ENCODE measurements at regions not wholly inside any gene's neighbourhood (a gene's known extent, or its start where the extent isn't known, plus 50 kb on each side); places are given as distances from the start of the nearest gene placed in this dataset.

DNA sequence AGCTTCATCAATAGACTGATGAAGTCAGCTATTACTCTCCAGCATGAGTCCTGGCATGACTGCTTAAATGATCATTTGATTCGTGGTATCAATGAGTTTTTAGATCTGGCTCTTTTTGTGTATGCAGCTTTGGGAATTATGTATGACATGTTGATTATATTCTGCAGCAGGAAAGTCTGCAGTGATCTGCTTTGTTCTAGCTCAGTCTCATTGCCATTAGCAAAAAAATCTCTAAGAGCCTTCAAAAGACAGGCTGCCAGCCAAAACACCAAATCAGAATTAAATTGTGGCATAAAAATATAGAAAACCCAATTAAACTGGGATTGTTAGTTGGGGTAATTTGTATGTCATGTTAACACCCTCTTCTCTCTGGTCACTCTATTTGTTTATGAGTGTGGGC lies 1021.0 kb upstream of the SEMA6D start:
- no peak for DNase-seq (ENCODE audit: low read depth)

DNA sequence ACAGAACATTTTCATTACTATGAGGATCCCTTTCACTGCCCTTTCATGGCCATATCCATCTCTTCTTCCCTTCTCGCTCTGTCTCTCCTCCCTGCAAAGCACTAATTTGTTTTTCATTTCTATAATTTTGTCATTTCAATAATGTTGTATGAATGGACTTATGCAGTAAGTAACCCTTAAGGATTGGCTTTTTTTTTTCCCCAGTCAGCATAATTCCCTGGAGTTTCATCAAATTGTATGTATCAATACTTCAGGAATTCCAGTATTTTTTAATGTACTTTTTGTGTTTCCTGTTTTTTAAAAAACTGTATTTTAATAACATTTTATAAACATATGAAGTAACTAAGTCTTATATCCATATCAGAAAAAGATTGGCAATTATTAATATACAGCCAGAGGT lies 1016.0 kb upstream of the SEMA6D start:
- no peak for DNase-seq (ENCODE audit: low read depth)

DNA sequence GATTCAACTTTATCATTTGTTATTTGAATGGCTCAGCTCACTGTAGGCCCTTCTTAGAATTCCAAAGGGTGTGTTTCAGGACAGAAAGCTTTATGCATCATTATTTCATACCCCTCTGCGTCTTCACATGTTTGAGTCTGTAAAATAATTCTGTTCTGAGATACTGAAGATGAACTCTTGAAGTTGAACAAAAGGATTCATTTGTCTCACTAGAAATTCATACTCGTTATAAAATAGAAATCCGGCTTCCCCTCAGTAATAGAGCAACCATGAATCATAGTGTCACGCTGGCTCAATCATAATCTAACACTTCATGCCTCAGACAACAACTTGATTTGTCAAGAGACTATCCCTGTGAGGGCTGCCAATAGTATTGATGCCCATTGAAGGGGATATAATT lies 1015.4 kb upstream of the SEMA6D start:
- DNase-seq (ENCODE audit: low read depth), result no peak

DNA sequence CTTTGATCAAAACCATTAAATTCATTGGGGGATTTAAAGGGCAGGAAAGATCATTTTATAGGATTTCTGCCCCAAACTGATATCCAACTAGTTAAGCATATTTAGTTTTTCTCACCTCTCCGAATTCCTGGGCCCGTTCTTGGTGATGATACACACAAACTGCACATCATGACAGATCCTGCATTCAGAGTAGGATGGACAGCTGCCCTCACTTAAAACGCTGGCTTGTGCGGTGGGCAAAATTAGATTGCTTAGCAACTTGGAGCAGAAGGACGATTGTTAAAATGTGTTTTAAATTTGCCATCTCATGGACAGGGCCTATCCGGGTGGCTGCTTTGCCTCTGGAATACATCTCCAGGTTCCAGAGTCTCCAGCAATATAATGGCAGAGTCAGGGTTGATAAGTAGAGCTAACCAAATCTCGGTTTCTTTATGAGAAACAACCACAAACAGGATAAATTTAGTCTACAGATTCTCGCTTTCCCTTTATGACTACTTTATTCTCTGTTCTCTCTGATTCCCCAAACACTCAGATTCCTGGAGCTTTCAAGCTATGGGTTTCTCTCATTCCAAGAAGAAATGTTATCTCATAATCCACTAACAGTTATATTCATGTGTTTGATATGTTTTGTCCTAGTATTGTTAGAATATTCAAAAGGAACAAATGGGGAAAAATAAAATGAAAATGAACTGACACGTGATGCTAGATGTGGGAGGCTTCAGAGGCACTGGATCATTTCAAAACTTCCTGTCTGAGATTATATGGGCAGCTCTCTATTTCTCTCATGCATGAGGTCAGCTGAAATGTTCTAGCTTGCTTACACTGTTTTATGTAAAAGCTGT lies 1014.1 kb upstream of the SEMA6D start:
- DNase-seq (ENCODE audit: low read depth), result no peak

DNA sequence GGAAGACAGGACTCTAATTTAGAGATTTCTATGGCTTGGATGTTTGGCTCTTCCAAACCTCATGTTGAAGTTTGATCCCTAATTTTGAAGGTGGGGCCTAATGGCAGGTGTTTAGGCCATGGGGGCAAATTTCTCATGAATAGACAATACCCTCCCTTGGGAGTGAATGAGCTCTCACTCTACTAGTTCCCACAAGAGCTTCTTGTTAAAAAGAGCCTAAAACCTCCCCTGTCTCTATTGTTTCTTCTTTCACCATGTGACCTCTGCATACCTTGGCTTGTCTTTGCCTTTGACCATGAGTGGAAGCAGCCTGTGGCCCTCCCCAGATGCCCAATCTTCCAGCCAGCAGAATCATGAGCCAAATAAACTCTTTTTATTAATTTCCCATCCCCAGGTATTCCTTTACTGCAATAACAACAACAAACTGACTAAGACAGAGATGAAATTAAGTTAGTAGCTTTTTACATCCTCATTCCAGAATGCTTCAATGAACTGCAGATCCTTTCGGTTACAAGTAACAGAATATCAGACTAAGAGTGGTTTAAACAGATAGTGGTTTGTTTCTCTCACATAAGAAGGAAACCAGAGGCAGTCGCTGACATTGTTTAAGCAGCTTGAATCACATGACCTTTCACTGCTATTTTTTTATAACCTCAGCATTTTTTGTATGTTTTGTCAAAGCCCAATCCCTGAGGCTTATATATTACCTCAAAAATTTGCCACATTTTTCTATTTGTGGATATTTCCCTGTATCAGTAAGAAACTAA lies 1013.3 kb upstream of the SEMA6D start:
- no peak for DNase-seq (ENCODE audit: low read depth)

DNA sequence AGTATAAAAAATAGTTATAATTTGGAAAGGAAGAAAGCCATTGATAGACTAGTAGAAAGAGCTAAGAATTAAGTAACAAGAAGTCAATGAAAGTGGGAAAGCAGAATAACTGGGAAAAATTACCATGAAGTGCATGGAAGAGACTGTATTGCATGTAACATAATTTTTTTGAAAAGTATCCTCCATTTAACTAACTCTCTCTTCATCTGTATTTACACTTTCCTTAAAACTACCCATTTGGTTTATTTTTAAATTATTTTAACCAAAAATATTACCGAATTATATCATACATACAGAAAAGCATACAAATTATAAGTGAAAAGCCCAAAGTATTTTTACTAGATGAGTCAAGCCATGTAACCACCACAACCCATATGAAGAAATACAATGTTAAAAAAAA lies 1009.9 kb upstream of the SEMA6D start:
- DNase-seq (ENCODE audit: low read depth), result no peak

DNA sequence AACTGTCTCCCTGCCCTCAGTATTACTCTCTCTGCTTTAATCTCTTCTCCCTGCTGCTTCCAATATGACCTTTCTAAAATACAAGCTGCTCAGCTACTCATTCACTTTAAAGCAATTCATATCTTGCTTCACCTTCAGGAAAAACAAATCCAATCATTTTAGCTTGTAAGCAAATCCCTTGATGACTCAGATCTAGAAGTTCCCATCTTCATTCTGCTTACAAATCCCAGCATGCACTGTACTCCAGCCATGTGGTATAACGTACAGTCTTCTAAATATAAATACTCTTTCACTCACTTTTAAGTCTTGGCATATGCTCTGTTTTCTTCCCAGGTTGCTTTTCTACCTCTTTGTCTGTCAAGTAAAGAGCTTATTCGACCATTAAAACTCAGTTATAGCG lies 1009.1 kb upstream of the SEMA6D start:
- DNase-seq (ENCODE audit: low read depth), result no peak

DNA sequence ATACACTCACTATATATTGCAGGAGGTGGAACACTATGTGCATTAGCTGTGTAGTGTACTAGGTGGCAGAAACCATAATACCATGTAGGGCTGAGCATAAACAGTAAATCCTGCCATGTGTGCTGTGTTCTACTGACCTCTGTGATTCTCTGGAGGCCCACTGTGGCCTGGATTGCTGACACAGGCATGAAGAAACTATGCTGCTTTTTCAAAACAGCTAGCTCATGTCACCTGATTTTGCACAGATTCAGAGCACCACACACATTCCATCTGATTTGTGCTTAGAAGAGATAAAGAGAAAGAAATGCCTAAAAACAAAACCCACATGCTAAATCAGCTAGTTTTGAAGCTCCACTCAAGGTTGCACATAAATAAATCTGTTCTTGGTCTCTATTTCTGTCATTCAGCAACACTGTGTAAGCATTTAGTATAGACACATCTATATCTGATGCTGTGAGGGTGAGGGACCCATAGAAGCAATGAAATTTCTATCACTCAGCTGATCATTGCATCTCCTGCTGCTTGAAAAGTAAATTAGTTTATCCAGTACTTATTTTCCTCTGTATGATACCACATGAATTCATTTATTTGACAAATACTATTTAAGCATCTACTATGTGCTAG lies 1007.7 kb upstream of the SEMA6D start:
- DNase-seq (ENCODE audit: low read depth), result no peak

DNA sequence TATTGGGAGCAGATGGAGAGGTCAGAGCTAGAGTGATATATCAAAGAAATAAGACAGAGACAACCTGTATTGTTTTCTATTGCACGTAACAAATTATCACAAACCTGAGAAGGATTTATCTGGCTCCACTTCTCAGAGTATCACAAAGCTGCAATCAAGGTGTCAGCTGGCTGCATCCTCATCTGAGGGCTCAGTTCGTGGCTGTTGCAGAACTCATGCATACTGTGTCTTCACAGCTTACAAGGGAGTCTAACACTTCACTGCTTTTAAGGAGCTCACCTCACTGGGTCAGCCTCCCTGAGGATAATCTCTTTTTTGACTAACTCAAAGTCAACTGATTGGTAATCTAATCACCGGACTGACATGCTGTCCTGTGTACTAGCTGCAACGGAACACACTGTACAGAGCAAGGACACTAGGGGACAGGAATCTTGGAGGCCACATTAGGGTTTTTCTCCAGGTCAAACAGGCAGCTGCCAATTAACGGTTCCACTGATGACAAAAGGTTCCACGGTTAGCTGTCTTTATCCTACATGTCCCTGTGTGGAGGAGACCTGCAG lies 1006.8 kb upstream of the SEMA6D start:
- DNase-seq (ENCODE audit: low read depth), result no peak

DNA sequence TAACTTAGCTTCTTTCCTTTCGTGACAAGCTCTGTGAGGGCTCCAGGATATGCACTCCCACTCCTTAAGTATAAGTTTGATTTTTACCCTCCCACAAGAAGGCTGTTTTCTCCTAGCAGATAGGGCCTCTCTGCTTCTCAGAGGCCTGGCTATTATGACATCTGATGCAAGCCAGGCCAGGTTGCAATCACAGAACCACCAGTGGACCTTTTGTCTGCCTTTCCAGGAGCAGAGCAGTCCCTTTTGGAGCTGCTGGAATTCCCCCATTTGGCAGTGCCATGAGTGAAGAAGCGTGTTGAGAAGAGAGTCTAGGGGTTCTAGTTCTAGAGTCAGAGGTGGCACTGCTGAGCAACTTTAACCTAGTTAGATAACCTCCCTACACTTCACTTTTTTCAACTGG lies 1004.3 kb upstream of the SEMA6D start:
- DNase-seq (ENCODE audit: low read depth), result no peak

DNA sequence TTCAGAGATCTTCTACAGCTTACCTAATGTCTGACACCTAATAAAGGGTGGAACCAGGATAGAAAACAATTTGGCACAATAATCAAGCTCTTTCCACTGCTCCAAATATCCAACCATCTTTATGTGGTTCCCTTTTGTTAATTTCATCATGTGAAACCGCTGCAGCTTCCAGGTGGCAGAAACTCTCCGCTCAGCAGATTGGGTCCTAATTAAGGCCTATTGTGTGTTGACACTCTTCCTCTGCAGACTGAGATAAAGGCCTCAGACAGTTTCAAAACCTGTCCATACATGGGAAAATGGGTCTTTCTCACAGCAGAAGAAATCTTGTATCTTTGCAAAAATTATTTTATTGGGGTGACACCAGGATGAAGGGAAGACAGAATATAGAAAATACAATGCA lies 1002.4 kb upstream of the SEMA6D start:
- DNase-seq (ENCODE audit: low read depth), result no peak

DNA sequence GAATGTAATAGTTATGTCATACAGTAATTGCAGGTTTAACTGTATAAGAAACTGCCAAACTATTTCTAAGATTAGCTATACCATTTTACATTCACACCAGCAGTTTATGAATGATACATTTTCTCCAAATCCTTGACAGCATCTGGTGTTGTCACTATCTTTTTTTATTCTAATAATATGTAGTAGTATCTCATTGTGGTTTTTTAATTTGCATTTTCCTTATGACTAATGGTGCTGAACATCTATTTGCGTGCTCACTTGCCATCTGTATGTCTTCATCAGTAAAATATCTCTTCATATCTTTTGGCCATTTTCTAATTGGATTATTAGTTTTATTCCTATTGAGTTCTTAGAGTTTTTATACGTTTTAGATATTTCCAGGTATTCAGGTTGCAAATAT lies 994.0 kb upstream of the SEMA6D start:
- DNase-seq (ENCODE audit: low read depth), result no peak

DNA sequence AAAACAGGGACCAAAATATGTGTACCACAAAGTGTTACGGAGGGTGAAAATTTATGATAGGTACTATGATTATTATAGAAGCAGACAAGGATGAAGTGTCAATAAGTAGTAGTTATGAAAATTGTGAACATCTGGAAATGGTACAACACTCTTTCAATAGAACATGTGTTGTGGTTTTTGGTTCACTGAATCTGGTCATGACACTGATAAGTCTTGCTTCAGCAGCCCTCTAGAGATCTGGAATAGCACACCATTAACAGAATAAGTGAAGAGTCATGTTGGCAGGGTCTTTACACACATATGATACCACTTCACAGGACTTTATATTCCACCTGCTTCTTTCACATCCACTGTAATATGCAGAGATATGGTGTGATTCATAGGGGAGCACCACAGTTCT lies 985.2 kb upstream of the SEMA6D start:
- no peak for DNase-seq (ENCODE audit: low read depth)

DNA sequence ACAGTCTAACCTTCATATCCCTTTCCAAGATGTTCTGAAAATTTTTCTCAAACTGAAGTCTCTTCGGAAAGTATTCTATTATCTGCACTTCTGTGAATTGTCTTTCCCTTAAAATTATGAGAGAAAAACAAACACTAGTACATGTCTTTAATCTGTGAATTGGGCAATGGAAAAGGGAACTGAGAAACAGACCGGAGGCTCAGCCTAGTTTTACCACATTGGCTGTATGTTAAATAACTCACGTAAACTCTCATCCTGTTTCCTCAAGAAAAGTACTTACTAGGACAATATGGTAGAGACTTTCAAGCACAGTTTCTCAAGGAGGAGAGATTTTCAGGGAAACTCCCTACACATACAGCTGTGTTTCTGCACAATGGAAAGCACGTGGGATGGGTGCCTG lies 982.2 kb upstream of the SEMA6D start:
- no peak for DNase-seq (ENCODE audit: low read depth)

DNA sequence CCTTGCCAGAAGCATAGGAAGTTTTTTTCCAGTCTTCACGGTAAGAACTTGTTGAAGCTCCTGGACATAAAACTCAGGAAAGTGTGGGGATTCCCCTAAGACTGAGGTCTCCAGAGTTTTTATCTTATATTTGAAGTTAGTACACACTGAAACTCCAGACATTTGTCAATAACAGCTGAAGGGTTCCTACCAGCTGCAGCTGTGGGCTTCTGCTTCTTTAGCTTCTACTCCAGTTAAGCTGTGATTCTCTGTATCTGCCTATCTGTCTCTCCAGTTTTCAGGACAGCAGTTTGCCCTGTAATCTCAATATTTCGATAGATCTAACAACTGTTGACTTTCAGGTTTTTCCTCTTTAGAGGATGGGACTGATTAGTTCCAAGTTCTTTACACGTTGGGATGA lies 966.0 kb upstream of the SEMA6D start:
- no peak for DNase-seq (ENCODE audit: low read depth)

DNA sequence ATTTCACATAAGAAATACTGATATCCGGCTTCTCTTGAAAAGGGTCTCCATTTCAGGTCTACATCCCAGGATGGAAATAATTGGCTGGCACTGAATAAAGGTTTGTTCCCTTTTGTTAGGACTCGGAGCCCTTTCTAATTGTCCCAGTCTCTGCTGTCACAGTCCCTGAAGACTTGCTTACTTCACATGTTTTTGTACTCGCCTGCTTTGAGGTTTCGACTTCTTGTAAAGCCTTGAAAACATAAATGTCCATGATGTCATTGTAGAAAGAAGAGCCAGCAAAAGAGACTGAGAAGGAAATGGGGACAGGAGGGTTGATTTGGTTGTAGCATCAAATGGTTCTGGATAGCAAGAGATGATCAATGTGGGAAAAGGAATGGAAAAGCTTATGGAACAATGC lies 963.4 kb upstream of the SEMA6D start:
- no peak for DNase-seq (ENCODE audit: low read depth)

DNA sequence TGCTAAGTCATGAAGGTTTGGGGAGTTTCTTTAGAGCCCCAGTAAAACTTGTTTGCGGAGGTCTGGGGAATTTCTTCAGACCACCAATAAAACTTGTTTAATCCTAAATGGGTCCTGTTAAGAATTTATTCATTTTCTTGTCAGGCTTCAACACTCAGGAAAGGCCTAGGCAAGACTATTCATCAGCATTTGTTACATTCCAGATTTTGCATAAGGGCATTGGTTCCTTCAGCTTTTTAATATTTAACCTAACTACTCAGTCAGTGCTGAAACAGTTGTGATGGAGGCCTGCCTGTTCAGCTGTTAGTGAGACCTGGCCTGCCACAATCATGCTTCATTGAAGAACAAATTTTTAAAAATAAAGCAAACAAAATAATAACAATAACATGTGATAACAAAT lies 954.2 kb upstream of the SEMA6D start:
- DNase-seq (ENCODE audit: low read depth), result no peak

DNA sequence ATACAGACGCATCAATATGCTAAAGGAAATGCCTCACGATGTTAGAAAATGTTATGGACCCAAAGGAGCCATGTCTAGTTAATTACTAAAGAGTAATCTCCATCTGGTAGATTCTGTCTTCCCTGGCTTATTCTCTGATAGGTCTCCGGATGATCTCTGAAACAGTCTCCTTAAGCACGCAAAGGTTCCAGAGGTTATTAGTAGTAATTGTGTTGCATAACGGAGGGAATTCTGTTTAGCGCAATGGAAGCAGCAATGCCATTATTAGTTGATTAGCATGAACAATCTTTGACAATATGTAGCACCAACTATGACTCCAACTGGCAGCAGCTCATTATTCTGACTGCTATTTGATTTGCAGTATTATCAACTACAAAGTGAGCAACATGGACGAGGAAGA lies 952.5 kb upstream of the SEMA6D start:
- DNase-seq (ENCODE audit: low read depth), result no peak

DNA sequence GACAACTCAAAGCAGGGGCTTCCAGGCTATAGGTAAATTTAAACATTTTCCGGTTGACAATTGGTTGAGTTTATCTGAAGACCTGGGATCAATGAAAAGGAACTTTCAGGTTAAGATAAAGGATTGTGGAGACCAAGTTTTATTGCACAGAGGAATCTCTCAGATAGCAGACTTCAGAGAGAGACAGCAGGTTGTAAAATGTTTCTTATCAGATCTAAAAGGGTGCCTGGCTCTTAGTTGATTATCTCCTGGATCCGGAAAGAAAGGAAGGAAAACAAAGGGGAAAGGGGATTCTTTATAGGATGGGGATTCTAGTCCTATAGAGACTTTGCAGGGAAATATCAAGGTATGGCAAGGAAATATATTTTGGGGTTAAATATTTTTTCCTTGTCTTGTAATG lies 951.3 kb upstream of the SEMA6D start:
- DNase-seq (ENCODE audit: low read depth), result no peak

DNA sequence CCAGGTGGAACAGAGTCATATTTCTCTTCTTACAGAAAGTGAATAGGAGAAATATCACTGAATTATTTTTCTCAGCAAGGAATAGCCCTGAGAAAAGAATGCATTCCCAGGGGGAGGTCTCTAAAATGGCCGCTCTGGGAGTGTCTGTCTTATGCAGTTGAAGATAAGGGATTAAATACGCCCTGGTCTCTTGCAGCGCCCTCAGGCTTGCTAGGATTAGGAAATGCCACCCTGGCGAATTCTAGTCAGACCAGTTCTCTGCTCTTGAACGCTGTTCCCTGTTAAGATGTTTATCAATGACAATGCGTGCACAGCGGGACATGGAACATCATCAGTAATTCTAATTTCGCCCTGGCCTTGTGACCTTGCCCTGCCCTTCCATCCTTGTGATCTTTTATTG lies 949.0 kb upstream of the SEMA6D start:
- DNase-seq (ENCODE audit: low read depth), result no peak

DNA sequence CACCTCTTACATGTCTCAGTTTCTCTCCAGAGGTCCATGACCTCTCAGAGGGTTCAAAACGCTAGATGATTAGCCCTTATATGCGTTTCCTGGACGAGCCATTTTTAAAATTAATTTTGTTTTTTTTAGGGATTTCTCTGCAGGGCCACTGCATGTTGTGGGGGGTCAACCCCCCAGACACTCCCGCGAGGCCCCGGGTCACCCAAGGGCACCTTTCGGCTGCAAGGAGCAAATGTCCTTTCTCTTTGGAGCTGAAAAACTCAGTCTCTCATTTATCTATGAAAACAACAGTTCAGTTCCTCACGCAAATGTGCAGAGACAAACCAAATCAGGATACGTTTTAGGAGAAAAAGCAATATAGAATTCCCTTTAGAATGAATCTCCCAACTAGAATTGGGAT lies 944.3 kb upstream of the SEMA6D start:
- DNase-seq (ENCODE audit: low read depth), result no peak

DNA sequence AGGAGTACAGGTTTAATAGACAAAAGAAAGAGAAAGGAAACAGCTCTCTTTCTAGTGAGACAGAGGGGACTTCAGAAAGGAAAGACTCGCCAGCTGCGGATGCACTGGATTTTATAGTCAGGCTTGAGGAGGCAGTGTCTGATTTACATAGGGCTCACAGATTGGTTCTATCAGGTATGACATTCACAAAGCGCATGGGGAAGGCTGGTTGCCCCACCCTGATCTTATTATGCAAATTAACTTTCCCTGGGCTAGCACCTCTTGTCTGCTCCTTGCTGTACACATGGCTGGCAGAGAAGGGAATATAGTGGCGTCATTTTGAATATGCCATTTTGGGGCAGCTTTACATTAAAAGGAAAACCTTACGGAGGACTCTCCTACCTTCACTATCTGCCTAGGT lies 938.4 kb upstream of the SEMA6D start:
- no peak for DNase-seq (ENCODE audit: low read depth)
